D341Med (cell line): ENCODE measurements at regions not wholly inside any gene's neighbourhood (a gene's known extent, or its start where the extent isn't known, plus 50 kb on each side); places are given as distances from the start of the nearest gene placed in this dataset.

Experiments
- DNase-seq: peaks from one replicate; pipeline ENCODE4 v3.0.0; 2012; ENCODE audit warnings: low spot score

- no peak for DNase-seq
These were observed 559.8 kb upstream of the TYRP1 start for GRCh38 chr9:12133416-12133815.

GRCh38 chr9:12141422-12141821 lies 551.8 kb upstream of the TYRP1 start:
- no peak for DNase-seq

DNA sequence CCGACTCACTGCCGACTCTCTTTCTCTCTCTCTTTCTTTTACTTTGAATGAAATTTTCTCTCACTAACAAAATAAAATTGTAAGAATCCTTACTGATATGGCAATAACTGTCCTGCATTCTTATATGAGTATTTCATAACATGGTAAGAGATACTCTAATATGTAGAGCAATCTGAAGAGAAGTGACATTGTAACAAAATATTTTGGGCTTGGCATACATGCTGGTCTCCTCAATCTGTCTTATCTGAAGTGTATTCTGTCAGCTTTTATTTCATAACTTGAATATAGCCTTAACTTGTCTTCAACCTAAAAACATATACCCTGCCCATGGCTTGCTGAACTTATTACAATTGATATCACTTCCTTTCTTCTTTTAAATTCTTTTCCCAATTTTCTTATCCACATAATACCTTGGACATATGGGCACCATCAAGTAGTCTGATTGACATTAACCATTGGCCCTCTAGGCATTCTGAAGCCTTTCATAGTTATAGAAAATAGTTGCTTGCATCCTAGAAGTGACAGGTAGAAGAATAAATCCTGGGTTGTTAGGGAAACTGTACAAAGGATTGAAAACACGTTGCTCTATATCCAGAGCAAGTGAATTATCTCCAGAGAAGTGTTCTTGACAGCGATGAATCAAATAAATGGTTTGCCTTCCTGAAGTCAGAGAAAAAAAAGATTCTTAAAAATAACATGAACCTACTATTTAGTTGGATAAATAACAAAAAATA lies 537.6 kb upstream of the TYRP1 start:
- DNase-seq, result no peak

- no peak for DNase-seq
These were observed 530.9 kb upstream of the TYRP1 start for GRCh38 chr9:12162181-12162815.

DNA sequence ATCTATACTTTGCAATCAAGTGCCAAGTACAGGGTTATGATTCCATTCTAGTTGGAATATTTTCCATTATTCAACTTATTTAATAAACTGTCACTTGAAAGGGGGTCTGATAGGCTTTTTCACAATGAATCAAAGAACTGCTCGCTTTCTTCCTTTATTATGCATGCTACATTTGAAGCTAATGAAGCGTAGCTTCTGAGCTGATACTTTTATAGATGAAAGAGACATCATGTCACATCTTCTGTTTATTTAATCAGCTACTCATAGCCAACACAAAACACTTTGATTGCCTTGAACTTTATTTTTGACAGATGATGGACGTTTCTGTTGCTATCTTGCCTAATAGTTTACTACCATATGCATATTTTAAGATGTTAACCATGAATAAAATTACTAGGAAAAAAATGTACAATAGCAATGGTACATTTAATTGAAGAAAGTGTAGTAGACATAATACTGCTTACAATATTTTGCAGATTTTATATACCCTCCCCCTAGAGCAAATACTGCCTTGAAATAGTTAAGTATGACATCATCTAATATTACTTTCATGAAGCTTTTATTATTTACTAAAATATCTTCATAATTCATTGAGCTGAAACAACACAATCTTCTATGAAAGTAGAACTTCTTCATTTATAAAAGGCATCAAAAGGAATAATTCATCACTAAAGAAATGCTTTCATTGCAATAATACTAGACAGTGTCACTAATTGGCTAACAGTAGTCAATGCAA lies 529.3 kb upstream of the TYRP1 start:
- no peak for DNase-seq

GRCh38 chr9:12166518-12166917 lies 526.7 kb upstream of the TYRP1 start:
- DNase-seq, result no peak

DNA sequence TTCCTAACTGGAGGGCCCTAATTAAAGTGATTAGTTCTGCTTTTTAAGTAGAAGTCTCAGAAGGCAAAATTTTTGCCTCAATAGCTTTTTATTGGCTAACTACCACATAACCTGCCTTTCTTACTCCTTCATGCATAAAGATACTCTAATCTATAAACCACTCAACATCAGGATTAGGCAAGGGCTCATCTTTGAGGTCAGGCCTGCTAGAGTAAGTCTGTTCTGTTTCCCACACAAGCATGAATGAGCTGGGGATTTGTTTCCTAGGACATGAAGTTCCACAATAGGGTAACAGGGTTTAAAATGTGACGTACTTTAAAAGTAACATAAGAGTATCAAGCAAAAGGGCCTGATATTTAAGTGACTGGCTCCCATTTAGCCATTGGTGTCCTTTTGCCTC lies 522.7 kb upstream of the TYRP1 start:
- no peak for DNase-seq

- no peak for DNase-seq
These were observed 514.6 kb upstream of the TYRP1 start for GRCh38 chr9:12178634-12179033.

- DNase-seq, result no peak
These were observed 510.4 kb upstream of the TYRP1 start for GRCh38 chr9:12182806-12183205.

- DNase-seq, result no peak
These were observed 509.9 kb upstream of the TYRP1 start for GRCh38 chr9:12183321-12183720.

DNA sequence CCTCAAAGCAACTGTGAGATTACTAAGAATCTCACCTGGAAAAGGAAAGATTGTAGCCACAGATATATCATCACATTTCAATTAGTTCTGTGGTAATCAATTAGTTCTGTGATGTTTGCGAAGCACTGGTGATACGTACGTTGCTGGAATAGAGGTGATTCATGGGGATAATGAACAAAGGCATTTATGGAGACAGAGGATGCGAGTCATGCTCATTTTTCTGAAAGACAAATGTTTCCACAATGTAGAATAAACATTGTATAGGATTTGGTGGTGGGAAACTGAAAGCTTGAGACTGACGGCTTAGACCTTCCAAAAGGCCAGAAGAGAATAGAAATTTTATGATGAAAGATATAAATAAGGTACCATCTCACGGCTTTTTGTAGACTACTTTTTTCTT lies 507.3 kb upstream of the TYRP1 start:
- no peak for DNase-seq

DNA sequence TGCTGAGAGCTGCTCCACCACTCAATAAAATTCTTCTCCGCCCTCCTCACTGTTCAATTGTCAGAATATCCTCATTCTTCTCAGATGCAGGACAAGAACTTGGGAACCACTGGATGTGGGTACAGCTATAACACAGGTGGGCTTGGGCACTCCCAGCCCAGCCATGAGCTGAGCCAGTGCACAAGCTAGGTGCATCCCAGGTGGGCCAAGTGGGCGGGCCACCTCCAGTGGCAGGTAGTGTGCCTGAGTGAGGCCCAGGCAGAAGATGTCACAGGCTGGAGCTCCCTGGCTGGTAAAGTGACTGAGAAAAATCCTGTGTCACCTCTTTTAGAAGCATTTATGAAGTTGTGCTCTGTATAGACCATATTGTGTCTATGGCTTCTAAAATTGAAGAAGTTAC lies 501.6 kb upstream of the TYRP1 start:
- DNase-seq, result no peak

DNA sequence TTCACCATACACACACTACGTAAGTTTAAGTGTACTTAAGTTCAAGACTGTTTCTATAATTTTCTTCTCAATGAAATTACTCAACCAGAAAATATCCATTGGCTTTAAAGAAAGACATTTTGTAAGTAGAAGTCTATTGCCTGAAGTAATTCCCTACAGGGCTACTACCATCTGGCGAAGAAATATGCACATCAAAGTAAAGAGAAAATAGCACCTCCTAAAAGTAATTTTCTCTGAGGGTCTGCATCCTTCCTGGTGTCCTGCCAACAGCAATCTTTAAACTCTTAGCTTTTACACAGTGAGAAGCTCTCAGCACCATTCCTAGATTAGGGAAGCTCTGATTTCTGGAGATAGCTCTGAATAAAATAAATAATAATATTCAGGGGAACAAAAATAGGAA lies 498.5 kb upstream of the TYRP1 start:
- no peak for DNase-seq

- DNase-seq, result no peak
These were observed 497.7 kb upstream of the TYRP1 start for GRCh38 chr9:12195456-12195855.

DNA sequence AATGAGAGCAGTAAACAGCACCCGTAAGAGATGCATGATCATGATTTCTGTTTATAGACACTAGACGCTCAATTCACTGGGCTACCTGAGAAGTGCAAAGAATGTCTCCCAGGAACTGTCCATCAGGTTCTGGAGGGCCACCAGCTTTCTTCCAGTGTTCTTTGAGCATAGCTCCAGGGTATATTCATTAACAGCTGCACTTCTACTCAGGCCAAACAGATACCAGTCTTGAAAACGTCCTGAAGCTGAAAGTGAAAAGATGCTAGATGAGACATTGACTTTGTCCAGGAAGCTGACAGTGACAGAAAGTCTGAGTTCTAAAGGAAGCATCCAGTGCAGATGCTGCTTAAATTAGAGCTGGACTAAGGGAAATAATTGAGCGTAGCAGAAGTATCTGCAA lies 488.7 kb upstream of the TYRP1 start:
- DNase-seq, result no peak

GRCh38 chr9:12212860-12213259 lies 480.3 kb upstream of the TYRP1 start:
- no peak for DNase-seq

DNA sequence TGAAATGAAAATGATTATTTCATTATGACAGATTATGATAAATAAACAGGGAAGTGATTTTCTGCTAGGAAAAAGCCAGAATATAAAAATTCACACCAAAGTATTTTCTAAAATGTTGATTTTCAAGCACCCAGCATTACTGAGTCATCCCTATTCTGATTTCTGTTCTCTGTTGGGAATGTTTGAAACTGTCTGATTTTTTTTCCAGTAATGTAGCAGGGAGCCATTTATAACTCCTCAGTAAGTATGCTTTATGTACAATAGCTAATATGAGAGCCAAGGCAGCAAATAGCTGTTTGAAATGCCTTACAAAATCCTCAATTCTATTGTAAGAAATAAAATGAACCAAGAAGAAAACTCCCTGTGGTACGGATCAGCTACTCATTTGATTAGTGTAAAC lies 471.7 kb upstream of the TYRP1 start:
- DNase-seq, result no peak

GRCh38 chr9:12224449-12224848 lies 468.7 kb upstream of the TYRP1 start:
- DNase-seq, result no peak

DNA sequence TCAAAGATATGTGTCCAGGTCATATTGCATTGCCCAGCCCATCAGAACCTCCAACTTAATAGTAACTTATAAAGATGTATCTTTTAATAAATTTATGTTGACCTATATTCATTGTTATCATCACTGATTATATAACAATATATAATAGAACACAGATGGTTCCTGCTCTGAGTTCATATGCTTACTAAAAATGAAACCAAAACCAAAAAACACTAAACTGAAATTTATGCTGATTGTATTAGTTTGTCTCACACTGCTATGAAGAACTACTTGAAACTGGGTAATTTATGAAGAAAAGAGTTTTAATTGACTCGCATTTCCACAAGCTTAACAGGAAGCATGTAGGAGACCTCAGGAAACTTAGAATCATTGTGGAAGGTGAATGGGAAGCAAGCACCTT lies 462.5 kb upstream of the TYRP1 start:
- no peak for DNase-seq

GRCh38 chr9:12231832-12232231 lies 461.4 kb upstream of the TYRP1 start:
- DNase-seq, result no peak

- DNase-seq, result no peak
These were observed 460.3 kb upstream of the TYRP1 start for GRCh38 chr9:12232836-12233235.

DNA sequence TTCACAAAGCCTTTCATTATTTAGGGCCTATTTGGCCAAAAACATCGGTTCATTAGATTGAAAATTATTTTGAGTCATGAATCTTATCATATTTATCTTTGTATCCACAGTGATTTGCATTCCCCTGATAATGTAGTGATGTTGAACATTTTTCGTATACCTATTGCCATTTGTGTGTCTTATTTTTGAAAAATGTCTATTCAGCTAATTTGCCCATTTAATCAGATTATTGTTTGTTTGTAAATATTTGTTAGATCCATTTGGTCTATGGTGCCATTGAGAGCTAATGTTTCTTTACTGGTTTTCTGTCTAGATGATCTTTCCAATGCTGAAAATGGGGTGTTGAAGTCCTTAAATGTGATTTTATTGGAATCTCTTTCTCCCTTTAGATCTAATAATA lies 439.2 kb upstream of the TYRP1 start:
- no peak for DNase-seq

DNA sequence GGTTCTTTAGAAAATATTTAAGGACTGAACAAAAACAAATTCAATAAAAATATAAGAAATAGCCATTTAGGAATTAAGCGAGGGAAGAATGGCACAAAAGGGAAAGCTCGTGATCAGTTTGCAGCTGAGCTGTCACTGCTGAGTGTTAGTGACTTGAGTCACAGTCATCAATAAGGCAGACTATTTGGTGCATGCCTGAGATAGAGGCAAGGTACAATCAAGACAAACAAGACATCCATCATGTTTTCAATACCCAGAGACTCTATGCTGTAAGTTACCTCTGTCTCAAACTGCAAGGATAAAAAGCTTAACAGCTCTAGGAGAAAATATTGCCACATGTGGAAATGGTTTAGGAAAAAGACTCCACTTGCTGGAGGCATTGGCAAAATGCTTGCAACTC lies 426.4 kb upstream of the TYRP1 start:
- no peak for DNase-seq
